Prostate gland (tissue), 2 donors: ENCODE measurements at regions not wholly inside any gene's neighbourhood (a gene's known extent, or its start where the extent isn't known, plus 50 kb on each side); places are given as distances from the start of the nearest gene placed in this dataset.
"Not testable (repeated sequence)": the region's sequence is repeated elsewhere in the genome, so short reads cannot be mapped to it uniquely, and the experiment has no call there.

Experiments used
- DNase-seq: peaks from one replicate; pipeline ENCODE4 v3.0.0-alpha.2; 2019; ENCODE audit warnings: low spot score
- H3K27ac ChIP-seq, 2 donors: fragments of 200-600 bp; sonication (generic); 2 replicates each; pipeline ENCODE4 v1.5.1; 2017 to 2019
- H3K27me3 ChIP-seq: fragments of 200-600 bp; sonication (generic); replicated peaks from 2 replicates; pipeline ENCODE4 v1.5.1; 2019; ENCODE audit not compliant: insufficient read depth
- H3K36me3 ChIP-seq, 2 donors: fragments of 200-600 bp; sonication (generic); 1 replicate in 1 of 2; 2 replicates in 1 of 2; pipeline versions ENCODE4 v1.5.1 to v1.8.1; 2017 to 2019
- H3K4me1 ChIP-seq: fragments of 200-600 bp; sonication (generic); replicated peaks from 2 replicates; pipeline ENCODE4 v1.5.1; 2019
- H3K4me3 ChIP-seq, 2 donors: fragments of 200-600 bp; sonication (generic); 2 replicates each; pipeline ENCODE4 v1.5.1; 2017 to 2019
- H3K9me3 ChIP-seq: fragments of 200-600 bp; sonication (generic); 2 replicates; pipeline ENCODE4 v1.5.1; 2017
- CTCF ChIP-seq, 4 experiments: fragments of 200-600 bp in 2 of 4; fragments of 450-650 bp in 2 of 4; sonication (generic) in 2 of 4; IDR thresholded peaks; 1 replicate in 3 of 4; 2 replicates in 1 of 4; pipeline ENCODE4 v1.5.1; 2016 to 2019; ENCODE audit warnings: antibody characterized with exemption in 4 of 4, mild to moderate bottlenecking in 2 of 4, moderate library complexity in 2 of 4
- POLR2A ChIP-seq: fragments of 450-650 bp; IDR thresholded peaks from one replicate; pipeline ENCODE4 v1.6.1; 2016; ENCODE audit warnings: antibody characterized with exemption, mild to moderate bottlenecking
- POLR2AphosphoS5 ChIP-seq: sonication (generic); formaldehyde crosslinking; IDR thresholded peaks from one replicate; pipeline ENCODE4 v1.6.1; 2017; ENCODE audit warnings: antibody characterized with exemption
- WGBS: methylation state at CpG from one replicate; pipeline ENCODE4 v1.1.5; 2018; 5-methylcytosine and 5-hydroxymethylcytosine counted together
- intact Hi-C: fragments of 100-400 bp; cut with DNase I; formaldehyde crosslinking; loops from one replicate; pipeline ENCODE4 v1.14.2; 2022

GRCh38 chr11:41799754-41800153 lies 340.3 kb upstream of the LRRC4C start:
- no peaks in the 10 kb centered on the region for H3K4me1 ChIP-seq
- TF ChIP-seq CTCF (IDR thresholded peaks at IDR 0.05) = no peak
- no peak for TF ChIP-seq POLR2A
- no peak for TF ChIP-seq POLR2AphosphoS5
- H3K4me3 ChIP-seq = no peak overlapping the region
- no peak overlapping the region for H3K27ac ChIP-seq
- no peaks in the 10 kb centered on the region for H3K36me3 ChIP-seq
- intact Hi-C loops = no loop called here
- H3K9me3 ChIP-seq = no peaks in the 10 kb centered on the region
- DNase-seq = no peak
- no peaks in the 10 kb centered on the region for H3K27me3 ChIP-seq

- no peaks in the 10 kb centered on the region for H3K9me3 ChIP-seq
- H3K4me1 ChIP-seq = no peaks in the 10 kb centered on the region
- H3K36me3 ChIP-seq = no peaks in the 10 kb centered on the region
- WGBS = 75% methylated on average over 4 of the region's 4 CpGs
- H3K4me3 ChIP-seq = no peak overlapping the region
- TF ChIP-seq POLR2A = no peak
- no peak for TF ChIP-seq CTCF (IDR thresholded peaks at IDR 0.05)
- TF ChIP-seq POLR2AphosphoS5 = no peak
- intact Hi-C loops = no loop called here
- H3K27me3 ChIP-seq = no peaks in the 10 kb centered on the region
- DNase-seq = no peak
- H3K27ac ChIP-seq = no peak overlapping the region
Measured at GRCh38 chr11:41803895-41804294, 344.4 kb upstream of the LRRC4C start.

GRCh38 chr11:41816396-41816795 lies 356.9 kb upstream of the LRRC4C start:
- intact Hi-C loops = no loop called here
- no peaks in the 10 kb centered on the region for H3K4me1 ChIP-seq
- H3K9me3 ChIP-seq = no peaks in the 10 kb centered on the region
- DNase-seq = no peak
- H3K27ac ChIP-seq = no peak overlapping the region
- TF ChIP-seq CTCF (IDR thresholded peaks at IDR 0.05) (no peak), POLR2AphosphoS5 (no peak), POLR2A (no peak)
- no peaks in the 10 kb centered on the region for H3K27me3 ChIP-seq
- no peak overlapping the region for H3K4me3 ChIP-seq
- H3K36me3 ChIP-seq = no peaks in the 10 kb centered on the region

- H3K27me3 ChIP-seq, H3K9me3 ChIP-seq, H3K27ac ChIP-seq, H3K4me3 ChIP-seq, H3K4me1 ChIP-seq, DNase-seq, intact Hi-C loops, H3K36me3 ChIP-seq: not testable (repeated sequence)
- WGBS = 84% methylated on average over 2 of the region's 2 CpGs
Measured at GRCh38 chr11:41824287-41824686, 364.8 kb upstream of the LRRC4C start.

- TF ChIP-seq POLR2AphosphoS5 (no peak), CTCF (IDR thresholded peaks at IDR 0.05) (no peak), POLR2A (no peak)
- Histone ChIP-seq H3K36me3 (no peaks in the 10 kb centered on the region), H3K27me3 (no peaks in the 10 kb centered on the region), H3K27ac (no peak overlapping the region), H3K4me1 (no peaks in the 10 kb centered on the region), H3K9me3 (no peaks in the 10 kb centered on the region), H3K4me3 (no peak overlapping the region)
- WGBS = 75% methylated on average over 6 of the region's 6 CpGs
- no peak for DNase-seq
- intact Hi-C loops = no loop called here
Measured at GRCh38 chr11:41826085-41826484, 366.6 kb upstream of the LRRC4C start.
